ENCODE measurements at regions not wholly inside any gene's neighbourhood (a gene's known extent, or its start where the extent isn't known, plus 50 kb on each side); places are given as distances from the start of the nearest gene placed in this dataset.

GRCh38 chr5:9889511-9889910 is 259.4 kb upstream of the TAS2R1 start (continued):
- no peak for TF ChIP-seq ZNF785 (tag by site-specific recombination; IDR thresholded peaks at IDR 0.05)
- TF ChIP-seq ZNF223 (tag by site-specific recombination; IDR thresholded peaks at IDR 0.05) = no peak
- TF ChIP-seq ZNF561 (tag by site-specific recombination; IDR thresholded peaks at IDR 0.05; ENCODE audit: borderline replicate concordance) = no peak
- no peak for TF ChIP-seq ZNF202 (tag by site-specific recombination; IDR thresholded peaks at IDR 0.05; ENCODE audit: borderline replicate concordance)
- TF ChIP-seq ZNF138 (tag by site-specific recombination; IDR thresholded peaks at IDR 0.05; ENCODE audit: borderline replicate concordance) = no peak
- TF ChIP-seq MZF1 (tag by site-specific recombination; IDR thresholded peaks at IDR 0.05; ENCODE audit: borderline replicate concordance) = no peak
- no peak for TF ChIP-seq EGR2 (tag by site-specific recombination; IDR thresholded peaks at IDR 0.05; ENCODE audit: low read depth)
- TF ChIP-seq ZNF521 (tag by site-specific recombination; IDR thresholded peaks at IDR 0.05) = no peak
- TF ChIP-seq ZNF10 (tag by site-specific recombination; IDR thresholded peaks at IDR 0.05) = no peak

- CTCF ChIA-PET = interaction anchor here (0.5 to 2.0 kb wide), 2 partner anchors 10 to 422 kb away, joined by 3 to 8 read pairs; no protein-coding TSS in a partner anchor
Observed at GRCh38 chr5:9888501-9888901, 258.4 kb upstream of the TAS2R1 start.

GRCh38 chr5:9885164-9885563 is 255.0 kb upstream of the TAS2R1 start:
- CTCF ChIA-PET = no interaction called here
- H3K4me1 ChIP-seq (ENCODE audit: control insufficient read depth, insufficient read depth, low read length) = no peaks in the 10 kb centered on the region
- TF ChIP-seq ZNF175 (tag by site-specific recombination; IDR thresholded peaks at IDR 0.05) (no peak), ZNF24 (tag by site-specific recombination; IDR thresholded peaks at IDR 0.05) (no peak), HOXC10 (CRISPR knock-in tag; IDR thresholded peaks at IDR 0.05) (no peak)
- H3K36me3 ChIP-seq (ENCODE audit: control insufficient read depth in 2 of 2, insufficient read depth in 1 of 2, low read length in 2 of 2) = no peaks in the 10 kb centered on the region
- H3K4me3 ChIP-seq (ENCODE audit: low read depth, low read length) = no peak overlapping the region
- H3K27ac ChIP-seq (ENCODE audit: extremely low read depth, low read depth, low read length) = no peak overlapping the region
- POLR2A ChIA-PET = no interaction called here
- H3K9me3 ChIP-seq (ENCODE audit: control insufficient read depth, insufficient read depth, low read depth, low read length) = no peaks in the 10 kb centered on the region

More at GRCh38 chr5:9888501-9888901, 258.4 kb upstream of the TAS2R1 start:
- no peaks in the 10 kb centered on the region for H3K36me3 ChIP-seq (ENCODE audit: control insufficient read depth in 2 of 2, insufficient read depth in 1 of 2, low read length in 2 of 2)
- H3K27ac ChIP-seq (ENCODE audit: extremely low read depth, low read depth, low read length) = no peak overlapping the region
- H3K4me1 ChIP-seq (ENCODE audit: control insufficient read depth, insufficient read depth, low read length) = no peaks in the 10 kb centered on the region
- no peak for TF ChIP-seq RBAK (tag by site-specific recombination; IDR thresholded peaks at IDR 0.05)
- no peak for TF ChIP-seq HOXA7 (CRISPR knock-in tag; IDR thresholded peaks at IDR 0.05; ENCODE audit: borderline replicate concordance)
- TF ChIP-seq ZNF350 (tag by site-specific recombination; IDR thresholded peaks at IDR 0.05) = no peak
- TF ChIP-seq ZNF837 (tag by site-specific recombination; IDR thresholded peaks at IDR 0.05) = no peak
- POLR2A ChIA-PET = no interaction called here
- H3K4me3 ChIP-seq (ENCODE audit: low read depth, low read length) = no peak overlapping the region
- H3K9me3 ChIP-seq (ENCODE audit: control insufficient read depth, insufficient read depth, low read depth, low read length) = no peaks in the 10 kb centered on the region

GRCh38 chr5:9878206-9878605 is 248.1 kb upstream of the TAS2R1 start:
- H3K27ac ChIP-seq (ENCODE audit: extremely low read depth, low read depth, low read length) = no peak overlapping the region
- H3K4me3 ChIP-seq (ENCODE audit: low read depth, low read length) = no peak overlapping the region
- H3K36me3 ChIP-seq (ENCODE audit: control insufficient read depth in 2 of 2, insufficient read depth in 1 of 2, low read length in 2 of 2) = no peaks in the 10 kb centered on the region
- CTCF ChIA-PET = interaction anchor here (0.6 to 0.9 kb wide), 4 partner anchors 23 to 744 kb away, joined by 3 to 4 read pairs (median 3); no protein-coding TSS in a partner anchor
- H3K4me1 ChIP-seq (ENCODE audit: control insufficient read depth, insufficient read depth, low read length) = no peaks in the 10 kb centered on the region
- POLR2A ChIA-PET = no interaction called here
- TF ChIP-seq ZNF148 (tag by site-specific recombination; IDR thresholded peaks at IDR 0.05; ENCODE audit: borderline replicate concordance) = no peak
- no peak for TF ChIP-seq ZNF274 (IDR thresholded peaks at IDR 0.05; ENCODE audit: low read length)
- TF ChIP-seq ZNF274 (tag by site-specific recombination; IDR thresholded peaks at IDR 0.05; ENCODE audit: borderline replicate concordance) = no peak
- TF ChIP-seq ZNF324 (tag by site-specific recombination; IDR thresholded peaks at IDR 0.05) = no peak
- no peak for TF ChIP-seq ZNF18 (tag by site-specific recombination; IDR thresholded peaks at IDR 0.05)
- no peak for TF ChIP-seq KLF17 (tag by site-specific recombination; IDR thresholded peaks at IDR 0.05)
- TF ChIP-seq ZNF48 (tag by site-specific recombination; IDR thresholded peaks at IDR 0.05) = no peak
- TF ChIP-seq ZBTB48 (tag by site-specific recombination; IDR thresholded peaks at IDR 0.05) = no peak
- no peaks in the 10 kb centered on the region for H3K9me3 ChIP-seq (ENCODE audit: control insufficient read depth, insufficient read depth, low read depth, low read length)

Measured in HEK293 (cell line).